ENCODE measurements at regions not wholly inside any gene's neighbourhood (a gene's known extent, or its start where the extent isn't known, plus 50 kb on each side); places are given as distances from the start of the nearest gene placed in this dataset.

DNA sequence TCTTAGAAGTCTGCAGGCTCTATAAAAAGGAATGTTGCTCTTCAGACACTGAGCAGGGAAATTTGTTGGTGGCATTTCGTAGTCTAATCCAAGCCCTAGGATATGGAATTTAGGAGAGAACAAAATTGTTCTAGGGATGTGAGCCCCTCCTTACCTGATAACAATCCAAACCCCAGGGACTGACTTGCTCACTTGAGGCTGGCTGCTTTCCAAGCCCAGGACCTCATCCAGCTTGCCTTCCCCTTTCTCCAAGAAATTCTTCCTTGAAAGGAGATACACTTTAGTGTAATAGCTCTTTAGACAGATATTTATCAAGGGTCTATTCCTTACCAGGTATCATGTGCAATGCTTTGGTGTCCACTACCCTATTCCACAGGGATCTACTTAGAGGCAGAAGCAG is 279.8 kb downstream of the C1D start:
- CTCF ChIA-PET = interaction anchor here (1.5 kb wide), 1 partner anchor 63 kb away, joined by 3 read pairs; no protein-coding TSS in a partner anchor

More for the DNA sequence above, 279.8 kb downstream of the C1D start:
- Histone ChIP-seq H3K9me2 (ENCODE audit: insufficient read depth) (no peaks in the 10 kb centered on the region), H3K9me3 (ENCODE audit: control insufficient read depth in 1 of 2, insufficient read depth in 1 of 2, low read depth in 1 of 2, low read length in 2 of 2) (no peaks in the 10 kb centered on the region), H3K9ac (ENCODE audit: low read length) (no peak overlapping the region), H3K4me3 (replicated peaks in 1 of 2; ENCODE audit: low read depth in 1 of 2, low read length in 2 of 2) (no peak overlapping the region), H3K4me1 (ENCODE audit: control insufficient read depth in 1 of 2, insufficient read depth in 2 of 2, low read length in 2 of 2) (no peaks in the 10 kb centered on the region), H3K4me2 (ENCODE audit: low read length) (no peak overlapping the region), H3K36me3 (ENCODE audit: control insufficient read depth in 1 of 2, insufficient read depth in 2 of 2, low read length in 2 of 2) (no peaks in the 10 kb centered on the region), H4K20me1 (ENCODE audit: insufficient read depth) (no peaks in the 10 kb centered on the region), H3K27ac (ENCODE audit: low read depth, low read length) (no peak overlapping the region), H3K79me2 (ENCODE audit: insufficient read depth, low read length) (no peaks in the 10 kb centered on the region), H2AFZ (ENCODE audit: low read depth, low read length, poor library complexity, severe bottlenecking) (no peak overlapping the region), H3K27me3 (ENCODE audit: insufficient read depth, low read length) (peaks cover 36% of the 10 kb centered on the region)
- ATAC-seq = no peak
- intact Hi-C loops (cut with micrococcal nuclease) = no loop called here
- DNase-seq (ENCODE audit: low read depth, low spot score) = no peak
- TF ChIP-seq CEBPB (IDR thresholded peaks at IDR 0.05; ENCODE audit: low read depth) = no peak
- no peak for TF ChIP-seq ZNF274 (IDR thresholded peaks at IDR 0.05; ENCODE audit: low read depth, low read length)
- no peak for TF ChIP-seq JUND (IDR thresholded peaks at IDR 0.05)
- TF ChIP-seq ELF1 (IDR thresholded peaks at IDR 0.05; ENCODE audit: borderline replicate concordance, low read depth) = no peak
- no peak for TF ChIP-seq SIN3A (IDR thresholded peaks at IDR 0.05; ENCODE audit: low read depth)
- TF ChIP-seq YY1 (IDR thresholded peaks at IDR 0.05; ENCODE audit: extremely low read depth, insufficient replicate concordance, low read depth, low read length) = no peak
- no peak for TF ChIP-seq CTCF (IDR thresholded peaks at IDR 0.05 in 2 of 3, conservative IDR thresholded peaks at IDR 0.05 in 1 of 3; ENCODE audit: borderline replicate concordance in 1 of 3, insufficient read depth in 1 of 3, low read depth in 2 of 3, low read length in 2 of 3)
- no peak for TF ChIP-seq REST (IDR thresholded peaks at IDR 0.05; ENCODE audit: low read depth)
- TF ChIP-seq SRF (IDR thresholded peaks at IDR 0.05; ENCODE audit: low read depth) = no peak
- TF ChIP-seq POLR2AphosphoS5 (IDR thresholded peaks at IDR 0.05; ENCODE audit: low read depth, low read length) = no peak
- TF ChIP-seq, protein P1, sequence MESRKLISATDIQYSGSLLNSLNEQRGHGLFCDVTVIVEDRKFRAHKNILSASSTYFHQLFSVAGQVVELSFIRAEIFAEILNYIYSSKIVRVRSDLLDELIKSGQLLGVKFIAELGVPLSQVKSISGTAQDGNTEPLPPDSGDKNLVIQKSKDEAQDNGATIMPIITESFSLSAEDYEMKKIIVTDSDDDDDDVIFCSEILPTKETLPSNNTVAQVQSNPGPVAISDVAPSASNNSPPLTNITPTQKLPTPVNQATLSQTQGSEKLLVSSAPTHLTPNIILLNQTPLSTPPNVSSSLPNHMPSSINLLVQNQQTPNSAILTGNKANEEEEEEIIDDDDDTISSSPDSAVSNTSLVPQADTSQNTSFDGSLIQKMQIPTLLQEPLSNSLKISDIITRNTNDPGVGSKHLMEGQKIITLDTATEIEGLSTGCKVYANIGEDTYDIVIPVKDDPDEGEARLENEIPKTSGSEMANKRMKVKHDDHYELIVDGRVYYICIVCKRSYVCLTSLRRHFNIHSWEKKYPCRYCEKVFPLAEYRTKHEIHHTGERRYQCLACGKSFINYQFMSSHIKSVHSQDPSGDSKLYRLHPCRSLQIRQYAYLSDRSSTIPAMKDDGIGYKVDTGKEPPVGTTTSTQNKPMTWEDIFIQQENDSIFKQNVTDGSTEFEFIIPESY (IDR thresholded peaks at IDR 0.05; ENCODE audit: extremely low read depth, insufficient replicate concordance, low read length) = no peak
- no peak for TF ChIP-seq RAD21 (IDR thresholded peaks at IDR 0.05; ENCODE audit: low read depth)
- no peak for TF ChIP-seq SP1 (IDR thresholded peaks at IDR 0.05; ENCODE audit: low read depth)
- no peak for TF ChIP-seq ATF3 (IDR thresholded peaks at IDR 0.05)
- no peak for TF ChIP-seq MAX (IDR thresholded peaks at IDR 0.05)
- no peak for TF ChIP-seq EGR1 (IDR thresholded peaks at IDR 0.05; ENCODE audit: low read depth)
- no peak for TF ChIP-seq CBX3 (IDR thresholded peaks at IDR 0.05; ENCODE audit: low read depth)
- RAD21 ChIA-PET (ENCODE audit: low non-redundant PET in 1 of 2, low total read pairs in 2 of 2, uncharacterized antibody in 2 of 2, unreplicated experiment in 2 of 2) = no interaction called here
- no TSS peak for BruUV-seq (replicated peaks)
- POLR2A ChIA-PET = no interaction called here

Data from HCT116 (cell line).